ENCODE measurements at regions not wholly inside any gene's neighbourhood (a gene's known extent, or its start where the extent isn't known, plus 50 kb on each side); places are given as distances from the start of the nearest gene placed in this dataset.
A peak's percentile ranks its signal among the peaks of the same experiment; 100 is the strongest.

- no peak for TF ChIP-seq CTCF (IDR thresholded peaks at IDR 0.05; ENCODE audit: low read depth, low read length)
- H3K4me3 ChIP-seq (ENCODE audit: low read depth, low read length): no peak overlapping the region
Observed at GRCh38 chr7:15845868-15846267, 159.4 kb upstream of the MEOX2 start.

- no peak for TF ChIP-seq CTCF (IDR thresholded peaks at IDR 0.05; ENCODE audit: low read depth, low read length)
Observed at GRCh38 chr7:15845461-15845860, 159.0 kb upstream of the MEOX2 start.

GRCh38 chr7:15839416-15840100 lies 153.1 kb upstream of the MEOX2 start:
- TF ChIP-seq CTCF (IDR thresholded peaks at IDR 0.05; ENCODE audit: low read depth, low read length): no peak
- peak overlapping the region; percentile 17 for H3K4me3 ChIP-seq (ENCODE audit: low read depth, low read length)

More at GRCh38 chr7:15845461-15845860, 159.0 kb upstream of the MEOX2 start:
- no peak overlapping the region for H3K4me3 ChIP-seq (ENCODE audit: low read depth, low read length)

GRCh38 chr7:15838265-15838664 lies 151.8 kb upstream of the MEOX2 start:
- H3K4me3 ChIP-seq (ENCODE audit: low read depth, low read length): no peak overlapping the region
- TF ChIP-seq CTCF (IDR thresholded peaks at IDR 0.05; ENCODE audit: low read depth, low read length): no peak

- H3K4me3 ChIP-seq (ENCODE audit: low read depth, low read length): no peak overlapping the region
- no peak for TF ChIP-seq CTCF (IDR thresholded peaks at IDR 0.05; ENCODE audit: low read depth, low read length)
Observed at GRCh38 chr7:15837306-15837950, 150.9 kb upstream of the MEOX2 start.

GRCh38 chr7:15836651-15837050 lies 150.2 kb upstream of the MEOX2 start:
- no peak overlapping the region for H3K4me3 ChIP-seq (ENCODE audit: low read depth, low read length)
- no peak for TF ChIP-seq CTCF (IDR thresholded peaks at IDR 0.05; ENCODE audit: low read depth, low read length)

GRCh38 chr7:15836041-15836440 lies 149.6 kb upstream of the MEOX2 start:
- TF ChIP-seq CTCF (IDR thresholded peaks at IDR 0.05; ENCODE audit: low read depth, low read length): no peak
- no peak overlapping the region for H3K4me3 ChIP-seq (ENCODE audit: low read depth, low read length)
